ENCODE measurements at regions not wholly inside any gene's neighbourhood (a gene's known extent, or its start where the extent isn't known, plus 50 kb on each side); places are given as distances from the start of the nearest gene placed in this dataset.

DNA sequence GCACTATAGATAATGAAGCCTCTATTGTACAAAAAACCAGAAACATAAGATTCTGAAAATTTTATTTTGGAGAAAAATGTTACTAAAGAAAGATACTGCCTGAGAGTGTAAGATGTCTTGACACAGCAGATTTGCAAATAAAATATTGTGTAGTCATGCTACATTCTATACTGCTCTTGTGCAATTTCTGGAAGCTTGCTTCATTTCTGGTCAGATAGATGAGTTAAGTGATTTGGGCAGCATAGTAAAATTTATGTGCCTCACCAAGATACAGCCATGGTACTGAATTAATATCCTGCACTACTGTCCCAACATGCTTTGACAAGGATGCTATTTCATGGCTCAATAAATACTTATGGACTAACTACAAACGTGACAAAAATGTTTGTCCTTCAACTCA, 55.1 kb upstream of the STARD13 start:
- no peak overlapping the region for H3K4me3 ChIP-seq (ENCODE audit: low read length in 3 of 3)
- no peak overlapping the region for H3K9ac ChIP-seq (ENCODE audit: low read depth in 1 of 3, low read length in 3 of 3)
- no peaks in the 10 kb centered on the region for H3K4me1 ChIP-seq (ENCODE audit: control insufficient read depth in 3 of 3, insufficient read depth in 3 of 3, low read length in 3 of 3)
- H3K36me3 ChIP-seq (ENCODE audit: control insufficient read depth in 3 of 3, insufficient read depth in 3 of 3, low read length in 3 of 3), result no peaks in the 10 kb centered on the region
- H3K27ac ChIP-seq (ENCODE audit: low read depth, low read length), result no peak overlapping the region
- H3K27me3 ChIP-seq (ENCODE audit: control insufficient read depth in 3 of 3, insufficient read depth in 3 of 3, low read length in 3 of 3), result no peaks in the 10 kb centered on the region
- no peaks in the 10 kb centered on the region for H3K9me3 ChIP-seq (ENCODE audit: control insufficient read depth in 3 of 3, low read length in 3 of 3)

GRCh38 chr13:33341861-33342452, 56.4 kb upstream of the STARD13 start:
- H3K4me1 ChIP-seq (ENCODE audit: control insufficient read depth in 3 of 3, insufficient read depth in 3 of 3, low read length in 3 of 3), result no peaks in the 10 kb centered on the region
- no peak overlapping the region for H3K9ac ChIP-seq (ENCODE audit: low read depth in 1 of 3, low read length in 3 of 3)
- H3K27ac ChIP-seq (ENCODE audit: low read depth, low read length), result no peak overlapping the region
- H3K4me3 ChIP-seq (ENCODE audit: low read length in 3 of 3), result no peak overlapping the region
- H3K9me3 ChIP-seq (ENCODE audit: control insufficient read depth in 3 of 3, low read length in 3 of 3), result no peaks in the 10 kb centered on the region
- H3K36me3 ChIP-seq (ENCODE audit: control insufficient read depth in 3 of 3, insufficient read depth in 3 of 3, low read length in 3 of 3), result no peaks in the 10 kb centered on the region
- no peaks in the 10 kb centered on the region for H3K27me3 ChIP-seq (ENCODE audit: control insufficient read depth in 3 of 3, insufficient read depth in 3 of 3, low read length in 3 of 3)

DNA sequence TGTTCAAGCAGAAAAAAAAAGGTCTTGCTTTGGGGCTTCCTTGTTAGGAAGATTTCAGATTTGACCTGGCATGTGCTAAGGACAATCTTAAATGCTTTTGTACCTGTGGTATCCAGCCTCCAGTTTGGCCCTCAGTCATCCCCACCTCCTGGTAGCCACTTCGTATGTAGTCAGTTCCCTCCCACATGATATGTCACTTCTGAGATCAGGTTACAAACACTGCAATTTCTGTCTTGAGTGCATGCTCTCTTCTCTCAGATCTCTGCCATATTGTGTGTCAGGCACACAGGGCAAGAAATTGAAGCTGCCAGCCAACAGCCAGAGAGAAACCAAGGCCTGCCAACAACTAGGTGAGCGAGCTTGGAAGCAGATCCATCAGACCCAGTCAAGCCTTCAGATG, 60.3 kb upstream of the STARD13 start:
- no peaks in the 10 kb centered on the region for H3K9me3 ChIP-seq (ENCODE audit: control insufficient read depth in 3 of 3, low read length in 3 of 3)
- H3K27ac ChIP-seq (ENCODE audit: low read depth, low read length), result no peak overlapping the region
- no peaks in the 10 kb centered on the region for H3K36me3 ChIP-seq (ENCODE audit: control insufficient read depth in 3 of 3, insufficient read depth in 3 of 3, low read length in 3 of 3)
- H3K9ac ChIP-seq (ENCODE audit: low read depth in 1 of 3, low read length in 3 of 3), result no peak overlapping the region
- H3K27me3 ChIP-seq (ENCODE audit: control insufficient read depth in 3 of 3, insufficient read depth in 3 of 3, low read length in 3 of 3), result peaks cover 0 to 6% (median 0%) of the 10 kb centered on the region in 3 donors
- H3K4me1 ChIP-seq (ENCODE audit: control insufficient read depth in 3 of 3, insufficient read depth in 3 of 3, low read length in 3 of 3), result peaks cover 8 to 9% (median 9%) of the 10 kb centered on the region in 3 donors
- H3K4me3 ChIP-seq (ENCODE audit: low read length in 3 of 3), result no peak overlapping the region

DNA sequence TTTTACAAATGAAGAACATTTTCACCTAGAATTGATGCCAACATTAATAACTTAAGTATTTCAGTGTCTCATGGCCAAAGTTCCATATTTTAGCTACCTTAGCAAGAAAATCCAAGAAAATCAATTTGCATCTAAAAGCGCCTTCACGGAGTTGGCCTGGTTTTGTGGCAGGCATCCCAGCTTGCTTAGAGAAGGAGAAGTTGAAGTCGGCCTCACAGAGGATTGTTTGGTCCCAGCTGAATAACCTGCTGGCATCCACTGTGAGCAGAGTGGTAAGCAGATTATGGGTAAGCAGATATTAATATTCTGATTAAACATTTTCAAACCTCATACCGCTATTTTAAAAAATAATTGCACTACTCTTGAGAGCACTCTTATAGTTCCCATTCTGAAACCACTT, 62.3 kb upstream of the STARD13 start:
- Histone ChIP-seq H3K4me1 (ENCODE audit: control insufficient read depth in 3 of 3, insufficient read depth in 3 of 3, low read length in 3 of 3) (peaks cover 12 to 18% (median 17%) of the 10 kb centered on the region in 3 donors), H3K27ac (ENCODE audit: low read depth, low read length) (no peak overlapping the region), H3K9ac (ENCODE audit: low read depth in 1 of 3, low read length in 3 of 3) (no peak overlapping the region), H3K36me3 (ENCODE audit: control insufficient read depth in 3 of 3, insufficient read depth in 3 of 3, low read length in 3 of 3) (no peaks in the 10 kb centered on the region), H3K9me3 (ENCODE audit: control insufficient read depth in 3 of 3, low read length in 3 of 3) (no peaks in the 10 kb centered on the region), H3K4me3 (ENCODE audit: low read length in 3 of 3) (no peak overlapping the region), H3K27me3 (ENCODE audit: control insufficient read depth in 3 of 3, insufficient read depth in 3 of 3, low read length in 3 of 3) (peaks cover 0 to 6% (median 0%) of the 10 kb centered on the region in 3 donors)

GRCh38 chr13:33348366-33348765, 62.8 kb upstream of the STARD13 start:
- H3K27me3 ChIP-seq (ENCODE audit: control insufficient read depth in 3 of 3, insufficient read depth in 3 of 3, low read length in 3 of 3), result peaks cover 0 to 6% (median 0%) of the 10 kb centered on the region in 3 donors
- H3K9me3 ChIP-seq (ENCODE audit: control insufficient read depth in 3 of 3, low read length in 3 of 3), result no peaks in the 10 kb centered on the region
- no peak overlapping the region for H3K9ac ChIP-seq (ENCODE audit: low read depth in 1 of 3, low read length in 3 of 3)
- H3K36me3 ChIP-seq (ENCODE audit: control insufficient read depth in 3 of 3, insufficient read depth in 3 of 3, low read length in 3 of 3), result no peaks in the 10 kb centered on the region
- no peak overlapping the region for H3K4me3 ChIP-seq (ENCODE audit: low read length in 3 of 3)
- peaks cover 16 to 23% (median 22%) of the 10 kb centered on the region in 3 donors for H3K4me1 ChIP-seq (ENCODE audit: control insufficient read depth in 3 of 3, insufficient read depth in 3 of 3, low read length in 3 of 3)
- no peak overlapping the region for H3K27ac ChIP-seq (ENCODE audit: low read depth, low read length)

DNA sequence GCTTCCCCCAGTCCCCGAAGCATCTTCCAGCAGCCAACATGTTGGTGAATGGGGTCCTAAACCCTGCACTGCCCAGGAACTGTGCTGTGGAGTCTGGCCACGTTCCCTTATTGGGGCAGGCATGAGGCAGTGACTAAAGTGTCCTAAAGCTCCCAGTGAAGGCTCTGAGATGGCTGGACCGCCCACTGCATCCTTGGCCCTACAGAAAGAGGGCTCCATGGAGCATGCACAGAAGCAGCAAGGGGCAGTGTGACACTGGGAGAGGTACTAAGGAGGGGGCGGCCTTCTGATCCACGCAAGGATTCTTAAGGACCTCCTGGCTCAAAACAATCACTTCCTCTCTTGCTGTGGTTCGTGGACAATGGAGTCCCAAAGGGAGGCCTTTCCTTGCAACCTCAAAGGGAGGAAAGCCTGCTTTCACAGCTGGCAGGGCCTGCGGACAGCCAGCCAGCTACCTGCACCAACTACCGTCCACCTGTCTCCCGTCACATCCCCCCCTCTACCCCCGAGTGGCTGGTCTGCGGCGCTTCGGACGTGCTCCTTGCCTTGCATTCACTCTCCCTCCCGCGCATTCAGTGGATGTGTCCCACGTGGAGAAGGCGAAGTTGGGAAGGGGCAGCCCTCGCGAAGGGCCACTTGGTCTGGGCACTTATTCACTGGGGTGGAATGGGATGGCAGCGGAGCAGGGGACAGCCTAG, 63.9 kb upstream of the STARD13 start:
- Histone ChIP-seq H3K9ac (ENCODE audit: low read depth in 1 of 3, low read length in 3 of 3) (peak overlapping the region; percentile 57 to 81 (median 74)), H3K36me3 (ENCODE audit: control insufficient read depth in 3 of 3, insufficient read depth in 3 of 3, low read length in 3 of 3) (no peaks in the 10 kb centered on the region), H3K27me3 (ENCODE audit: control insufficient read depth in 3 of 3, insufficient read depth in 3 of 3, low read length in 3 of 3) (peaks cover 0 to 6% (median 0%) of the 10 kb centered on the region in 3 donors), H3K4me1 (ENCODE audit: control insufficient read depth in 3 of 3, insufficient read depth in 3 of 3, low read length in 3 of 3) (peaks cover 18 to 23% (median 23%) of the 10 kb centered on the region in 3 donors), H3K27ac (ENCODE audit: low read depth, low read length) (peak overlapping the region; percentile 72), H3K9me3 (ENCODE audit: control insufficient read depth in 3 of 3, low read length in 3 of 3) (no peaks in the 10 kb centered on the region), H3K4me3 (ENCODE audit: low read length in 3 of 3) (peak overlapping the region; percentile 78 to 82 (median 80))

DNA sequence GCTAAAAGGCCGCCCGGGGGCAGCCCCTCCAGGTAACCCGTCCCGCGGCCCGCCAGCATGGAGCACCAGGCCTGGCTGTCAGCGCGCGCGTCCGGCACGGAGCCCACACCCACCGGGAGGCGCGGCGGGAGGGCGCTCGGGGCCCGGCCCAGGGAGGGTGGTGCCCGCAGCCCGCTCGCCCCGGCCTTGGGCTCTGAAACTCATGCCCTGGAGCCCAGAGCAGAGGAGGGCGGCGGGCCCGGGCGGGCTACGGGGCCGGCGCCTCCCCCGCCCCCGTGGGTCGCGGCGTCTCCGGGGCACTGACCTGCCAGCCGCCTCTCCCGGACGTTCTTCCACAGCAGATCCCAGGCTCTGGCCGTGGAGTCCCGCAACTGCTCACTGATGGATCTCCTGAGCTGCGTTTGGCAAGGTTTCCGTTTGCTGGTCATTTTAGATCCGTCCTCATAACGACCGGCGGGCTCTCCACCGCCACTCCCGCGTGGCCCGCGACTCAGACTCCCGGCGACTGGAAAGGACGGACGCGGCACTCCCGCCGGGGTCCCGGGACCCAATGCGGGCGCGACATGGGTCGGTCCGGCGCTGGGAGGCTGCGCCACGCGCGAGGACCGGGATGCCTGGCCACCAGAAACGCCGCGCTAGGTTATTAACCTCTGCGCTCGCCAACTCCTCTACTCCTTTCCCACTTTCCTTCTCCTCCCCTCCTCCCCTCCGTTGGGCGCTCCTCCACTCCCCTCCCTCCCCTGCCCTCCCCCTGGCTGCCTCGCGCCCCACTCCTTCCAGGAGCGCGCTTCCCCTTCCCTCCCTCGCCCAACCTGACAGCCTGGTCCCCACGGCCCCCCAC, 64.7 kb upstream of the STARD13 start:
- Histone ChIP-seq H3K4me1 (ENCODE audit: control insufficient read depth in 3 of 3, insufficient read depth in 3 of 3, low read length in 3 of 3) (peaks cover 18 to 25% (median 25%) of the 10 kb centered on the region in 3 donors), H3K9ac (ENCODE audit: low read depth in 1 of 3, low read length in 3 of 3) (peak overlapping the region; percentile 70 to 81 (median 74)), H3K27me3 (ENCODE audit: control insufficient read depth in 3 of 3, insufficient read depth in 3 of 3, low read length in 3 of 3) (peaks cover 0 to 6% (median 0%) of the 10 kb centered on the region in 3 donors), H3K9me3 (ENCODE audit: control insufficient read depth in 3 of 3, low read length in 3 of 3) (no peaks in the 10 kb centered on the region), H3K36me3 (ENCODE audit: control insufficient read depth in 3 of 3, insufficient read depth in 3 of 3, low read length in 3 of 3) (no peaks in the 10 kb centered on the region), H3K27ac (ENCODE audit: low read depth, low read length) (peak overlapping the region; percentile 72), H3K4me3 (ENCODE audit: low read length in 3 of 3) (peak overlapping the region; percentile 78 to 82 (median 80))

DNA sequence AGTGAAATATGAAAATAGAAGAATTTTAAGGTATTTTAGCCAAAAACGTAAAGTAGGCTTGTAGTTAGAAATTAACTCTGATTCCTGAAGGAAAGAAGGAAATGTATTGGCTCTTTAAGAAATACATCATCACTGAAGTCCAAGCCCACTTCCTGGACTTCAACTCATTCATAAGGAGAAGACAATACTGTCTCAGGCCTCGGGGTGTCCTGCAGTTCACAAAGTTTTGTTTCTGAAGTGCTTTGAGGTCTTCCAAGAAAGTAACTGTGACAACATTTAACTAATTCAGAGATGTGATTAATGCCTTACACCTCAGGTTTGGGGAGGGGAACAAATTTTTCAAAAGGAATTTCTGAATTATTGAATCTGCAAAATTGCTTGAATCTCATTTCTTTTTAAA, 65.8 kb upstream of the STARD13 start:
- Histone ChIP-seq H3K4me3 (ENCODE audit: low read length in 3 of 3) (no peak overlapping the region), H3K36me3 (ENCODE audit: control insufficient read depth in 3 of 3, insufficient read depth in 3 of 3, low read length in 3 of 3) (no peaks in the 10 kb centered on the region), H3K9me3 (ENCODE audit: control insufficient read depth in 3 of 3, low read length in 3 of 3) (no peaks in the 10 kb centered on the region), H3K4me1 (ENCODE audit: control insufficient read depth in 3 of 3, insufficient read depth in 3 of 3, low read length in 3 of 3) (peaks cover 21 to 28% (median 26%) of the 10 kb centered on the region in 3 donors), H3K27ac (ENCODE audit: low read depth, low read length) (no peak overlapping the region), H3K9ac (ENCODE audit: low read depth in 1 of 3, low read length in 3 of 3) (no peak overlapping the region), H3K27me3 (ENCODE audit: control insufficient read depth in 3 of 3, insufficient read depth in 3 of 3, low read length in 3 of 3) (peaks cover 0 to 6% (median 0%) of the 10 kb centered on the region in 3 donors)

DNA sequence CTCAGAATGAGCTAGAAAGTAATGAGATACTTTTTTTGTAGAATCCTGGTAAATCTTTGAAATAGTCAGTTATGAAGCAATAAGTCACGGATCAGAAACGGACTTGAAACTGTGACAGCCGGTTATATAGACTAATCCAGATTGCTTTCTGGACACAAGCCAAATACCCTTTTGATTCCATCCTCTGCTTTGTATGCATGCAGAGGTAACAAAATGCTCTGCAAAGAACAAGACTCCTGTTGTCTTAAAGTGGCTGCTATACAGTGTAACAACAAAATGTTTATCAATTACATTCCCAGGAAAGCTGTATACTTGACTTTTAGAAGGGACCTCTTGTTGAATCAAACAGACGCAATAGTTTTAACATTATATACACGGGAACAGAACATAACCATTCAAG, 66.5 kb upstream of the STARD13 start:
- H3K9ac ChIP-seq (ENCODE audit: low read depth in 1 of 3, low read length in 3 of 3), result no peak overlapping the region
- no peaks in the 10 kb centered on the region for H3K36me3 ChIP-seq (ENCODE audit: control insufficient read depth in 3 of 3, insufficient read depth in 3 of 3, low read length in 3 of 3)
- H3K27ac ChIP-seq (ENCODE audit: low read depth, low read length), result peak overlapping the region; percentile 53
- H3K4me1 ChIP-seq (ENCODE audit: control insufficient read depth in 3 of 3, insufficient read depth in 3 of 3, low read length in 3 of 3), result peaks cover 21 to 28% (median 26%) of the 10 kb centered on the region in 3 donors
- no peak overlapping the region for H3K4me3 ChIP-seq (ENCODE audit: low read length in 3 of 3)
- H3K27me3 ChIP-seq (ENCODE audit: control insufficient read depth in 3 of 3, insufficient read depth in 3 of 3, low read length in 3 of 3), result peaks cover 0 to 6% (median 0%) of the 10 kb centered on the region in 3 donors
- H3K9me3 ChIP-seq (ENCODE audit: control insufficient read depth in 3 of 3, low read length in 3 of 3), result no peaks in the 10 kb centered on the region

Measured in skeletal muscle tissue (tissue), 3 donors.